Stimulated activated naive CD8-positive, alpha-beta T cell treated with anti-CD3 and anti-CD28 coated beads, Interleukin-15, Interleukin-2, amounts not matched to agents 100 ng/mL and 50 ng/mL, for 24 hours (primary cell): ENCODE measurements at regions not wholly inside any gene's neighbourhood (a gene's known extent, or its start where the extent isn't known, plus 50 kb on each side); places are given as distances from the start of the nearest gene placed in this dataset.
"Not testable (repeated sequence)": the region's sequence is repeated elsewhere in the genome, so short reads cannot be mapped to it uniquely, and the experiment has no call there.

Source experiments
- H3K27ac Mint-ChIP-seq: one replicate; pipeline ENCODE4 v1.8.0; 2021; ENCODE audit warnings: mild to moderate bottlenecking, mixed read lengths
- H3K27me3 Mint-ChIP-seq: one replicate; pipeline ENCODE4 v1.8.0; 2021; ENCODE audit warnings: mixed read lengths
- H3K36me3 Mint-ChIP-seq: one replicate; pipeline ENCODE4 v1.8.0; 2021; ENCODE audit warnings: low read depth, mixed read lengths
- H3K4me1 Mint-ChIP-seq: one replicate; pipeline ENCODE4 v1.8.0; 2021; ENCODE audit warnings: low read depth, mixed read lengths
- H3K4me3 Mint-ChIP-seq: one replicate; pipeline ENCODE4 v1.8.0; 2021; ENCODE audit warnings: mild to moderate bottlenecking, mixed read lengths
- H3K9me3 Mint-ChIP-seq: one replicate; pipeline ENCODE4 v1.8.0; 2021; ENCODE audit warnings: mixed read lengths

DNA sequence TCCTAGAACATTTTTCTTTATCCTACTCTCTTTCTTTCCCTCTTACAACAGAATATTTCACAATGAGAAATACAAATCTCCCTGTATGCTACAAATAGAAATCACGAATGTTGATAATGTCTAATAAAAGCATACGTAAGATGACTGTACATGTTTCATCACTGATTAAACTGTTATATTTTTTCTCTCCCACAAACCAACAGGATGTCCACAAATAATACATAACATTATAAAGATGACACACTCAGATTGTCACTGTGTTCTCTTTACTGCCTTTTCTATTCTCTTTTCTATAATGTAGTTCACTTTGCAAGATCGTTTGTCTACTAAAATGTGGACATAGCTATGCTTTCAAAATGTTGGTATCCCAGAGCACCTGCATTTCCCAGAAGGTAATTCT is 90.7 kb upstream of the PARP8 start:
- peak overlapping the region; percentile 27 for H3K4me3 Mint-ChIP-seq
- H3K9me3 Mint-ChIP-seq: peaks cover 3% of the 10 kb centered on the region
- no peaks in the 10 kb centered on the region for H3K27me3 Mint-ChIP-seq
- H3K4me1 Mint-ChIP-seq: peaks cover 17% of the 10 kb centered on the region
- H3K27ac Mint-ChIP-seq: no peak overlapping the region
- H3K36me3 Mint-ChIP-seq: no peaks in the 10 kb centered on the region

DNA sequence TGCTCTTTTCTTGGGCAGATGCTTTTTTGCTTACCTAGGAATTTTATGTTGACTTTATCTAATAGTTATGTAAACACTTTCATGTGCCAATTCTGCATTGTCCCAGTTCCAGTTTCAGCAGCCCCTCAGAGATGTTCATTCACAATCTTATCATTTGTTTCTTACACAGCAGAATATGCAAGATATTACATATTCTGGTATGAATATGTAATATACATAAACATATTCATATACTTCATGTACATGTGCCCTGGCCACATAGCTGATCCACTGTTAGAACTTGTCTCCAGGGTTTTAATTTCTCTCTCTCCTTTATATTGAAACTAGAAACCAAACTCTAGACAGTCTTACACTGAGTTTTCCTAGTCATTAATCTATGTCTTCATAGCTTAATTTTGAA is 90.2 kb upstream of the PARP8 start:
- H3K4me3 Mint-ChIP-seq: no peak overlapping the region

DNA sequence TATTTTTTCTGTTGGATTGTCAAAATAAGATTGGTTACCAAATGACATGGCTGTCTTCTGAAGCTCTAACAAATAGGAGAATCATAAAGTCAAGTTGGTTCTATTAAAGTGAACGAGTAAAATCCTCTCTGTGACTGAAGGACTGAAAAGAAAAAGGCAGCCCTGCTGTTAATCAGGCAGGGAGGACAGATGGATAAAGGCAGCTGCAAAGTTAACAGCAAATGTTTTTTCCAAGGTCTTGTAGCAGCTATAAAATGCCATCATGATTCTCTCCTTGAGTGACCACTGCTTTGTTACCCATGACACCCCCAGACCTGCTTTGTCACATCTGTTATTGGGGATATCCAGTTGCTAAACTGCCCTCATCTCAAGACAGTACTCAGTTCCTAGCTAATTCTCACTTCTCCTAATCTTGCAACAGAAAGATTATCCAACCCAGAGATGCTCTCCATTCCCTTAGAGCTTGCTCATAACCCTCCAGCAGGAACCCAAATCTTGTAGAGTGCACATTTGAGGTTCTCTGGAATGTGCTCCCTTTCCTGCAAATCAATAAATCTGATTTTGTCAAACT is 89.7 kb upstream of the PARP8 start:
- H3K9me3 Mint-ChIP-seq: peaks cover 3% of the 10 kb centered on the region
- H3K4me3 Mint-ChIP-seq: no peak overlapping the region
- no peaks in the 10 kb centered on the region for H3K36me3 Mint-ChIP-seq
- H3K4me1 Mint-ChIP-seq: peaks cover 17% of the 10 kb centered on the region
- no peak overlapping the region for H3K27ac Mint-ChIP-seq
- no peaks in the 10 kb centered on the region for H3K27me3 Mint-ChIP-seq

More for the DNA sequence above, 90.2 kb upstream of the PARP8 start:
- peaks cover 3% of the 10 kb centered on the region for H3K9me3 Mint-ChIP-seq
- no peaks in the 10 kb centered on the region for H3K36me3 Mint-ChIP-seq
- H3K27ac Mint-ChIP-seq: no peak overlapping the region
- no peaks in the 10 kb centered on the region for H3K27me3 Mint-ChIP-seq
- H3K4me1 Mint-ChIP-seq: peaks cover 17% of the 10 kb centered on the region

DNA sequence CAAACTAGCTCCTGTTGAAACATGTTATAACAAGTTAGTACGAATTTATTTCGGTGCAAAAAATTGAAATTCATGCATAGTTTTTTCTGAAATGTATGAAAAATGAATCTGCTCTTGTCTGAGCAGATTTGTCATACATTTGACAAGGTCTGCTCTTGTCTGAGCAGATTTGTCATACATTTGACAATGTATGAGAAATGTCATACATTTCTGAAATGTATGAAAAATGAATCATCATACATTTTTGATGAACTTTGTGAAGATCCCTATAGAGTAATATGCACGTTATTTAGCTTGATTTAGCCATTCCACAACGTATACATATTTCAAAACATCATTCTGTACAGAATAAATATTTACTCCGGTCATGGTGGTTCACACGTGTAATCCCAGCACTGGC is 85.9 kb upstream of the PARP8 start:
- Mint-ChIP-seq H3K27ac (no peak overlapping the region), H3K4me1 (peaks cover 16% of the 10 kb centered on the region), H3K4me3 (no peak overlapping the region), H3K9me3 (peaks cover 3% of the 10 kb centered on the region), H3K27me3 (no peaks in the 10 kb centered on the region), H3K36me3 (no peaks in the 10 kb centered on the region)

DNA sequence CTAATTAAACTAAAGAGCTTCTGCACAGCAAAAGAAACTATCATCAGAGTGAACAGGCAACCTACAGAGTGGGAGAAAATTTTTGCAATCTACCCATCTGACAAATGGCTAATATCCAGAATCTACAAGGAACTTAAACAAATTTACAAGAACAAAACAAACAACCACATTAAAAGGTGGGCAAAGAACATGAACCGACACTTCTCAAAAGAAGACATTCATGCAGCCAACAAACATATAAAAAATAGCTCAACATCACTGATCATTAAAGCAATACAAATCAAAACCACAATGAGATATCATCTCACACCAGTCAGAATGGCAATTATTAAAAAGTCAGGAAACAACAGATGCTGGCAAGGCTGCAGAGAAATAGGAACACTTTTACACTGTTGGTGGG is 84.6 kb upstream of the PARP8 start:
- H3K9me3 Mint-ChIP-seq, H3K4me3 Mint-ChIP-seq, H3K4me1 Mint-ChIP-seq, H3K27me3 Mint-ChIP-seq, H3K27ac Mint-ChIP-seq, H3K36me3 Mint-ChIP-seq: not testable (repeated sequence)

DNA sequence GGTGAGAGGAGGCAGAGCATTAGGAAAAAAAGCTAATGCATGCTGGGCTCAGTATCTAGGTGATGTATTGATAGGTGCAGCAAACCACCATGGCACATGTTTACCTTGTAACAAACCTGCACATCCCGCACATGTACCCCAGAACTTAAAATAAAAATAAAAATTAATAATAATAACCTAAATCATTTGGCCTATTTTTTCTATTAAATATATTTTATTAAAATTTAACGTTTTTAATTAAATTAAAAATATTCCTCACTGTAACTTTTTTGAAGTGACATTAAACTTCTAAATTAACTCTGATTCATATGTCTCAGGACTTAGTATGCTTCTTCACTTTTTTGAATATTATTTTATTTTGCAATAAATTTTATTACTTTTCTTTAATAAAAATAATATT is 83.7 kb upstream of the PARP8 start:
- no peaks in the 10 kb centered on the region for H3K4me1 Mint-ChIP-seq
- H3K36me3 Mint-ChIP-seq: no peaks in the 10 kb centered on the region
- H3K27ac Mint-ChIP-seq: no peak overlapping the region
- H3K4me3 Mint-ChIP-seq: no peak overlapping the region
- H3K27me3 Mint-ChIP-seq: no peaks in the 10 kb centered on the region
- H3K9me3 Mint-ChIP-seq: peaks cover 3% of the 10 kb centered on the region

DNA sequence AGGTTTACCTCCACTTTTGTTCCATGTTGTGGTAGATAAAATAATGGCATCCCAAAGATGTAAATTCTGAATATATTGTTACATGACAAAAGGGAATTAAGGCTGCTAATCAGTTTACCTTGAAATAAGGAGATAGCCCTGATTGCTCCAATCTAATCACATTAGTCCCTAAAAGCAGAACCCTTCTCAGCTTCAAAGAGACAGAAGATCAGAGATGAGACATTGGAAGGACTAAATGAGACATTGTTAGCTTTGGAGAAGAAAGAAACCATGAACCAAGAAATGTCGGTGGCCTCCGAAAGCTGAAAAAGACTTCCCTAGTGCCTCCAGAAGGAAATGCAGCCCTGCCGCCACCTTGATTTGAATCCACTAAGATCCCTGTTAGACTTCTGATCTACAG is 82.8 kb upstream of the PARP8 start:
- Mint-ChIP-seq H3K4me1 (no peaks in the 10 kb centered on the region), H3K9me3 (peaks cover 3% of the 10 kb centered on the region), H3K4me3 (no peak overlapping the region), H3K27ac (no peak overlapping the region), H3K27me3 (no peaks in the 10 kb centered on the region), H3K36me3 (no peaks in the 10 kb centered on the region)

DNA sequence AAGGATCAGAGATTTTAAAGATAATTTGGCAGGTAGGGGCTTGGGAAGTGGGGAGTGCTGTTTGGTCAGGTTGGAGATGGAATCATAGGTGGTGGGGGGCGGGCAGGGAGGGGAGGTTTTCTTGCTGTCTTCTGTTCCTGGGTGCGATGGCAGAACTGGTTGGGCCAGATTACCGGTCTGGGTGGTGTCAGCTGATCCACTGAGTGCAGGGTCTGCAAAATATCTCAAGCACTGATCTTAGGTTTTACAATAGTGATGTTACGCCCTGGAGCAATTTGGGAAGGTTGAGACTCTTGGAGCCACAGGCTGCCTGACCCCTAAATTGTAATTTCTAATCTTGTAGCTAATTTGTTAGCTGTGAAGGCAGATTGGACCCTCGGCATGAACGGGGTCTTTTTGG is 78.0 kb upstream of the PARP8 start:
- not testable (repeated sequence) for H3K9me3 Mint-ChIP-seq, H3K36me3 Mint-ChIP-seq, H3K4me3 Mint-ChIP-seq, H3K27ac Mint-ChIP-seq, H3K27me3 Mint-ChIP-seq
- peaks cover 44% of the 10 kb centered on the region for H3K4me1 Mint-ChIP-seq

DNA sequence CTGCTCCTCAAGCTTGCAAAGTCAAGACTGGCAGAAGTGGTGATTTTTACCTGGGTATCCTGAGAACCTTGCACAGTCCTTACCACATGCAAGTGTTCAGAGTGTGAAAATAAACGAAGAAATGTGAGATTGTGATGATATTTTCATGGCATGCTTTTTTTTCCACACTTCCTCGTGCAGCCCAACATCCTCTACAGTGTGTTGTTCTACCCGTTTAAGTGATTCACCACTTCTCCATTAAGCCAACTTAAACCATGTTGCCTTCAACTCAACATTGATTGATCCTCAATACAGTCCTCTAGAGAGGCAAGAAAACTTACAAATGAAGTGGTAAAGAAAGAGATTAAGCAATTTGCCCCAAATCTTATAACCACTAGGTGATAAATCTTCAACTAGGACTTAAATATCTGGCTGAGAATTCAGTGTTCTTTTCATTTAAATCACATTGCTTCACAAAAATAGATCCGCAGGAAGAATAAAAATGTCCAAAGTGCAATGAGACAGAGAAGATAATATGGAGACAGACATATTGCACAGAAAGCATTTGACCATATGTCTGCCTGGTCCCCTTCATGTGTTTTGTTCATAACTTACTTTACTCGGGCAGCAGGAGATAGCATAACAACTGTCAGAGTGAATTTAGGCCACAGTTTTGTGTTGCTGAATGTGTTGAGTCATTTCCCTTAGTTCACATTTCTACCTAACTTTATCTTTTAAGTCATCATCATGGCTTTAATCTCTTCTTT is 75.8 kb upstream of the PARP8 start:
- H3K4me1 Mint-ChIP-seq: peaks cover 58% of the 10 kb centered on the region

DNA sequence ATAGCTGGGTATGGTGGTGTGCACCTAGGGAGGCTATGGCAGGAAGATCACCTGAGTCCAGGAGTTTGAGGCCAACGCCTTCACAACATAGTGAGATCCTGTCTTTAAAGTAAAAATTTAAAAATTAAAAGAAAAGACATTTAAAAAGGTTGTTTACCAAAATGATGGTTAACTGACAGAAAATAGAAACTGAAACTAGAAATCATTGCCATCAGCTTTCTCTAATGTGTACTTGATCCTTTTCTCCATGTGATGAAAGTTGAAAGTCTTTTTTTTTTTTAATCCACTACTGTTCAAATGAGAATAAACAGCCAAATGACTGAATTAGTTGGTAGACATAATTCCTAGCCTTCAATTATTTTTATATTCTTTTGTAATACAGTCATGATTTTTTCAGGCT is 75.1 kb upstream of the PARP8 start:
- H3K27ac Mint-ChIP-seq, H3K27me3 Mint-ChIP-seq, H3K9me3 Mint-ChIP-seq, H3K36me3 Mint-ChIP-seq, H3K4me3 Mint-ChIP-seq: not testable (repeated sequence)
- H3K4me1 Mint-ChIP-seq: peaks cover 58% of the 10 kb centered on the region

More for the DNA sequence above, 75.8 kb upstream of the PARP8 start:
- Mint-ChIP-seq H3K27ac (peak overlapping the region; percentile 76), H3K4me3 (peak overlapping the region; percentile 49)
- H3K36me3 Mint-ChIP-seq, H3K27me3 Mint-ChIP-seq, H3K9me3 Mint-ChIP-seq: not testable (repeated sequence)

DNA sequence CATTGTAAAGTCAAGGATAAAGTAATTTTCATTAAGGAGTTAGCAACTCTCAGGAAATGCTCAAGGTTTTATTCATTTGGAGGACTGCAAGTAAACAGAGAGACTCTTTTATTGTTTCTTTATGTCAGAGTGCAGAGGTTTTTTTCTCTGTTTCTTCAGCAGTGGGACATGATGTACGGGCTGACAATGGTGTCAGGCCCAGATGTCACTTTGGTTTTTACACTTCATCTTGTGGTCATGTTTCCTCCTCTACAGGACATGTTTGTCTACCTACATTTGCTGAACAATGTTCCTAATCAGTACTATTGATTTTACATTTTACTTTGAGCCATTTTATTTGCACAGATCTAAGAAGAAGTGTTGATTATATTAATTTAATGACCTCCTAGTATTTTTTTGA is 72.8 kb upstream of the PARP8 start:
- H3K4me1 Mint-ChIP-seq: peaks cover 58% of the 10 kb centered on the region
- H3K27me3 Mint-ChIP-seq: no peaks in the 10 kb centered on the region
- peak overlapping the region; percentile 14 for H3K27ac Mint-ChIP-seq
- no peaks in the 10 kb centered on the region for H3K9me3 Mint-ChIP-seq
- H3K36me3 Mint-ChIP-seq: peaks cover 7% of the 10 kb centered on the region
- no peak overlapping the region for H3K4me3 Mint-ChIP-seq

DNA sequence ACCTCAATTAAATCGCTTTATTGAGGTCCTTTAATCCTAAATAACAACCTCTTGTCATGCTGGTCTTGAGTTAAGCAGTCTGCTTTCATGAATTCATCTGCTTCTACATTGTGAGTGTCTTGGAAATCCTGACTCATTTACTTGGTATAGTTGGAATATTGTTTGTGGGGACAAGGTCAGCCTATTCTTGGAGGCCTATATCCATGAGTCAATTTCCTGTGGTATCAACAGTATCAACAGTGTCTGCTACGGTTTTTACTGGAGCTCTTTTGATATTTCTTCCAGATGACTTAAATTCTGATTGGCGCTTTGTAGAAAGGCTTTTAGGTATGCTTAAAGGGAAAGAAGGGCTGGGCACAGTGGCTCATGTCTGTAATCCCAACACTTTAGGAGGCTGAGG is 71.2 kb upstream of the PARP8 start:
- Mint-ChIP-seq H3K36me3 (peaks cover 7% of the 10 kb centered on the region), H3K4me1 (peaks cover 45% of the 10 kb centered on the region), H3K4me3 (no peak overlapping the region), H3K27me3 (no peaks in the 10 kb centered on the region), H3K27ac (peak overlapping the region; percentile 41), H3K9me3 (no peaks in the 10 kb centered on the region)

DNA sequence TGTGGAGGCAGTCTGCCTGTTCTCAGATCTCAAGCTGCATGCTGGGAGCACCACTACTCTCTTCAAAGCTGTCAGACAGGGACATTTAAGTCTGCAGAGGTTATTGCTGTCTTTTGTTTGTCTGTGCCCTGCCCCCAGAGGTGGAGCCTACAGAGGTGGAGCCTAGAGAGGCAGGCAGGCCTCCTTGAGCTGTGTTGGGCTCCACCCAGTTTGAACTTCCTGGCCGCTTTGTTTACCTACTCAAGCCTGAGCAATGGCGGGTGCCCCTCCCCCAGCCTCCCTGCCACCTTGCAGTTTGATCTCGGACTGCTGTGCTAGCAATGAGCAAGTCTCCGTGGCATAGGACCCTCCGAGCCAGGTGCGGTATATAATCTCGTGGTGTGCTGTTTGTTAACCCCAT is 64.9 kb upstream of the PARP8 start:
- not testable (repeated sequence) for H3K4me1 Mint-ChIP-seq, H3K9me3 Mint-ChIP-seq, H3K27me3 Mint-ChIP-seq, H3K4me3 Mint-ChIP-seq, H3K36me3 Mint-ChIP-seq, H3K27ac Mint-ChIP-seq

DNA sequence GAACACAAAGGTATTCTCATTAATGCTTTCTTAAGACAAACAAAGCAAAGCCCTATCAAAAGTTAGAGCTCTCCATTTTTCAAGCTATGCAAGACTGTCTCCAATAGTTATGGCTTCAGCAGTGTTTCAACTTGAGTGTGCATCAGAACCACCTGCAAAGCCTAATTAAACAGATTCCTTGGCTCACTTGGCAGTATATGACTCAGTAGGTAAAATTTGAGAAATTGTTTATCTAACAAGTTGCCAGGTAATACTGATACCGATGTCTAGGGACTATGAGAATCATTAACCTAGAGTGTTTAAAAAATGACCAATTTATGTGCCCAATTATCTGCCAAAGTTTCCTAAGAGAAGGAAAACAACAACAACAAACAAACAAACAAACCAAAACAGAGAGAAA is 60.3 kb upstream of the PARP8 start:
- no peaks in the 10 kb centered on the region for H3K27me3 Mint-ChIP-seq
- peaks cover 6% of the 10 kb centered on the region for H3K9me3 Mint-ChIP-seq
- H3K36me3 Mint-ChIP-seq: no peaks in the 10 kb centered on the region
- peaks cover 11% of the 10 kb centered on the region for H3K4me1 Mint-ChIP-seq
- no peak overlapping the region for H3K27ac Mint-ChIP-seq
- no peak overlapping the region for H3K4me3 Mint-ChIP-seq

DNA sequence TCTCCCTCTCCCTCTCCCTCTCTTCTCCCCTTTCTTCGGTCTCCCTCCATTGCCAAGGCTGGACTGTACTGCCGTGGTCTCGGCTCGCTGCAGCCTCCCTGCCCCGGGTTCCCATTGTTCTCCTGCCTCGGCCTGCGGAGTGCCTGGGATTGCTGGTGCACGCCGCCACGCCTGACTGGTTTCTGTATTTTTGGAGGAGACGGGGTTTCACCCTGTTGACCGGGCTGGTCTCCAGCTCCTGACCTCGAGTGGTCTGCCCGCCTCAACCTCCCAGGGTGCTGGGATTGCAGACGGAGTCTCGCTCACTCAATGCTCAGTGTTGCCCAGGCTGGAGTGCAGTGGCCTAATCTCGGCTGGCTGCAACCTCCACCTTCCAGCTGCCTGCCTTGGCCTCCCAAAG is 59.0 kb upstream of the PARP8 start:
- H3K27me3 Mint-ChIP-seq, H3K27ac Mint-ChIP-seq, H3K9me3 Mint-ChIP-seq, H3K36me3 Mint-ChIP-seq, H3K4me3 Mint-ChIP-seq, H3K4me1 Mint-ChIP-seq: not testable (repeated sequence)
